OCI-LY3 (cell line): ENCODE measurements at regions not wholly inside any gene's neighbourhood (a gene's known extent, or its start where the extent isn't known, plus 50 kb on each side); places are given as distances from the start of the nearest gene placed in this dataset.

Experiments used
- CTCF ChIP-seq: fragments of 200-600, 300-600 bp; sonication (generic); IDR thresholded peaks from 2 replicates; pipeline ENCODE4 v1.5.1; 2014; ENCODE audit warnings: antibody characterized with exemption, low read length, low read depth
- EZH2phosphoT487 ChIP-seq: fragments of 200-600 bp; shearing (Covaris generic); IDR thresholded peaks from 2 replicates; pipeline ENCODE4 v1.6.1; 2018; ENCODE audit warnings: antibody characterized with exemption, mixed run types, low read depth

GRCh38 chr14:48786498-48786897 is 799.7 kb downstream of the RPS29 start:
- TF ChIP-seq EZH2phosphoT487 (no peak), CTCF (no peak)
